T-helper 1 cell treated with Interleukin-12 subunit alpha and Interleukin-12 subunit beta and Interleukin-4 antibody, amounts not matched to agents 30 ng/mL and 1 ng/mL, for 36 hours (primary cell): ENCODE measurements at regions not wholly inside any gene's neighbourhood (a gene's known extent, or its start where the extent isn't known, plus 50 kb on each side); places are given as distances from the start of the nearest gene placed in this dataset.
"Not testable (repeated sequence)": the region's sequence is repeated elsewhere in the genome, so short reads cannot be mapped to it uniquely, and the experiment has no call there.

Experiments
- intact Hi-C: fragments of 100-400 bp; cut with micrococcal nuclease; formaldehyde crosslinking; loops from one replicate; pipeline ENCODE4 v1.15.1; 2024

GRCh38 chr10:76815505-76815904 is 822.1 kb downstream of the KCNMA1 start:
- intact Hi-C loops = not testable (repeated sequence)

- intact Hi-C loops = no loop called here
These were observed 826.2 kb downstream of the KCNMA1 start for GRCh38 chr10:76811430-76811829.

- intact Hi-C loops = no loop called here
These were observed 849.2 kb downstream of the KCNMA1 start for GRCh38 chr10:76788452-76788811.

GRCh38 chr10:76787746-76788451 is 849.7 kb downstream of the KCNMA1 start:
- intact Hi-C loops = no loop called here

DNA sequence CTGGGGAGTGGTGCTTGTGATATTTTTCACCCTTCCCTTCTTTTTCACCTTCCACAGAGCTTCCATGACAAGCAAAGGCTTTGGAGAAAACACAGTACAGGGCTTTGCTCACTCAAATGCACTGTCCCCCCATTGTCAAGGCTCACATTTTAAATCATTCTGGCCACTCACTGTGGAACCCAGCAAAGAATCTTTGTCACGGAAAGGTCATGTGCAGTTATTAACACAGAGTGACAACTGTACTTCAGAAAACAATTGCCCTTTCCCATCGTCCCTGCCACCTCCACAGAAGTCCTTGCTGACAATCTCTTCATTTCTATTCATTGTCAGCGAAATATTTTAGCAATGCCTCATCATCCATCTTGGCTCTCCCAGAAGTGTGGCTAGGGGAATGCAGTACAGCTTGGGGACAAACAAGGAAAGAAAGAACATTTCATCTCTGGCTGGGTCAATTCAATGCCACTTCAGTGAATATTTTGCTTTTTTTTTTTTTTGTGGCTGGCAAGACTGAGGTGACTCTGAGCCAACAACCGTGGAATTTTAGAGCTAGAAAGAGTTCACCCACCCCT is 851.0 kb downstream of the KCNMA1 start:
- intact Hi-C loops = no loop called here

DNA sequence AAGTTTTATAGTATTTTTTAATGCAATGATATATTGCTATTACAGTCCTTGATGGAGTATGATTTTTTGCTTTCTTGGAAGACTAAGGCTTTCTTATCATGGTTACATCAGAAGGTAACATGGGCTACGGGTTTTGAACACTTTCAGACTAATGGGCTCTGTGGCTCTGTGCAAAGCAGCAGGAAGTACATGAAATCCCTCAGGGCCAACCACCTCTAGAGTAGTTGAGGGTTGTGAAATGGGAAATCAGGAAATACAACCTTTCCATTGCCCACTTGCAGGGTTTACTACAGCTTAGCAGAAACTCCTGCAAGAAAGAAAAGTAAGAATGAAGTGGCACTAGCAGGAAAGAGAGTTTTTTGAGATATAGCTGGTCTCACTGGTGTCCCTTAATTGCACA is 853.5 kb downstream of the KCNMA1 start:
- intact Hi-C loops = no loop called here

DNA sequence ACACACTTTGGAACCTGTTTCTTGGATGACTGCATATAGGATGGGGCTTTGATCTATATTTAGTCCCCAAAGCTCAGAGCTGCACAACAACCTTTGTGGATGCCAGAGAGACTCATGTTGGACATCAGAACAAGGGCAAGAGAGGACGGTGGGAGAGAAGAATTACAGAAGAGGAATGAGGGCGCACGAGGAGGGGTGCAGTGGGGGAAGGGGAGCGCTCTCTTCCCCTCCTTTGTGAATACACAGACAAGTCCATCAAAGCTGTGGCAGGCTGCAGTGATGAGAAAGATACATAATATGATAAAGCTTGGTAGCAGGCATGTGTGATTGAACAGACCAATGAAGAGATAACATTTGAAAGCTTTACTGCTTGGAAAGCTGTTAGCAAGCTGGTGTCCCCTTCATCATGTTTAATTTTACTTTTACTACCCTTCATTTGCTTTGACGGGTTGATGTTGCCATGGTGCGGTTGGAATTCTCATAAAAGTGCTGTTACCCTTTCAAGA is 857.8 kb downstream of the KCNMA1 start:
- intact Hi-C loops = no loop called here

GRCh38 chr10:76778914-76779795 is 858.5 kb downstream of the KCNMA1 start:
- intact Hi-C loops = no loop called here

GRCh38 chr10:76774987-76775603 is 862.5 kb downstream of the KCNMA1 start:
- intact Hi-C loops = no loop called here

DNA sequence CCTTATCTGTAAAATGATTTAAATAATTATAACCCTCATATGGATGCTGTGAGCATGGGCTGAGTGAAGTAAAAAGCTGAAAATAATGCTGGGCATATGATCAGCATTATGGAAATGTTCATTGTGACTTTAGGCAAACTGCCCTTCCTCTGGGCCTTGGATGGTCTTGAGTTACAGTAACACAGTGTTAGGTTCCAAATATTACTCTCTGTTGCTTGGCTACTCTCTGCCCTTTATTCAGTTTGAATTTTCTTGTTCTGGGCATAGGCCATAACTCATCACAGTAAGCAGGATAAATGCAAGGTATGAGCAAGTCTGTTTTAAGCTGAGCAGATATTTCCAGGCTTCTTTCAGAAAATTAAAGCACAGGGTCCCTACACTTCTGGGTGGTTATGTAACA is 868.0 kb downstream of the KCNMA1 start:
- intact Hi-C loops = no loop called here

GRCh38 chr10:76769161-76769560 is 868.4 kb downstream of the KCNMA1 start:
- intact Hi-C loops = no loop called here

DNA sequence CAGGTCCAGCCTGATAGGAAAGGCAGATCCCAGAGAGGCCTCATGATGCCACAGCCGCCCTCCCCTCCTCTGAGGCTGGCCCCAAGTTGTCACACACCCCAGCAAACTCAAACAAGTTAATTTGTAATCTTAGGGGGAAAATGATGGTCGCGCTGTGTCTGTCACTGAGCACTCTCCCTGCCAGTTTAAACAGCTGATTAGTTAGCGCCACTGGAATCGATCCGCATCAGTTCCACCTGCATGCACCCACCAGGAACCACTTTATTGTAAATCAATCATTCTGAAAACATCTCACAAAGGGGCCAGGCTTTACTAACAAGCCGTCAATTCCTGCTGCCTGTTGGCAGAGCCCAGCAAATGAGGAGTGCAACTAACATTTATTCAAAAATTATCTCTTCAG is 870.9 kb downstream of the KCNMA1 start:
- intact Hi-C loops = no loop called here

GRCh38 chr10:76764921-76765320 is 872.7 kb downstream of the KCNMA1 start:
- intact Hi-C loops = not testable (repeated sequence)

DNA sequence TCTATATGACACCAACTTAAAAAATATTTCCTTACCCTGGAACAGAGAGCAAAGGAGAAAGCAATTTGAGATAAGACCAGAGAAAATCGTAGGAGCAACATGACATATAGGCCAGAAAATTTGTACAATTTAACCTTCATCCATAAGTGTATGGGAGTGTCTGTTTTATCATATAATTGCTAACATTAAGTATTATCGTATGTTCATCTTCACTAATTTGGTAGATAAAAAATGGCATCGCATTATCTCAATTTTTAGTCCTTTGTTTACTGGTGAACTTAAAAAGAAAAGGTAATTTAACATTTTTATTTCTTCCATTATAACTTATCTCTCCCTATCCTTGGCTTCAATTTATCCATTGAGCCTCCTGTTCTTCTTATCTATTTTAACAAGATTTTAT is 873.4 kb downstream of the KCNMA1 start:
- intact Hi-C loops = no loop called here

- intact Hi-C loops = no loop called here
These were observed 874.2 kb downstream of the KCNMA1 start for GRCh38 chr10:76763376-76763775.

GRCh38 chr10:76759681-76760080 is 877.9 kb downstream of the KCNMA1 start:
- intact Hi-C loops = no loop called here

- intact Hi-C loops = no loop called here
These were observed 894.4 kb downstream of the KCNMA1 start for GRCh38 chr10:76743169-76743568.

- intact Hi-C loops = no loop called here
These were observed 897.1 kb downstream of the KCNMA1 start for GRCh38 chr10:76740514-76740913.

GRCh38 chr10:76738991-76739390 is 898.6 kb downstream of the KCNMA1 start:
- intact Hi-C loops = no loop called here

GRCh38 chr10:76736815-76737618 is 900.6 kb downstream of the KCNMA1 start:
- intact Hi-C loops = no loop called here

- intact Hi-C loops = no loop called here
These were observed 901.2 kb downstream of the KCNMA1 start for GRCh38 chr10:76736392-76736791.
